GM21381 (cell line): ENCODE measurements at regions not wholly inside any gene's neighbourhood (a gene's known extent, or its start where the extent isn't known, plus 50 kb on each side); places are given as distances from the start of the nearest gene placed in this dataset.
"Not testable (repeated sequence)": the region's sequence is repeated elsewhere in the genome, so short reads cannot be mapped to it uniquely, and the experiment has no call there.

ENCODE experiments used
- ATAC-seq: cut with Tn5 transposase; IDR thresholded peaks from one replicate; pipeline ENCODE4 v1.9.1; 2021; ENCODE audit warnings: mild to moderate bottlenecking, moderate library complexity; ENCODE audit not compliant: unreplicated experiment

DNA sequence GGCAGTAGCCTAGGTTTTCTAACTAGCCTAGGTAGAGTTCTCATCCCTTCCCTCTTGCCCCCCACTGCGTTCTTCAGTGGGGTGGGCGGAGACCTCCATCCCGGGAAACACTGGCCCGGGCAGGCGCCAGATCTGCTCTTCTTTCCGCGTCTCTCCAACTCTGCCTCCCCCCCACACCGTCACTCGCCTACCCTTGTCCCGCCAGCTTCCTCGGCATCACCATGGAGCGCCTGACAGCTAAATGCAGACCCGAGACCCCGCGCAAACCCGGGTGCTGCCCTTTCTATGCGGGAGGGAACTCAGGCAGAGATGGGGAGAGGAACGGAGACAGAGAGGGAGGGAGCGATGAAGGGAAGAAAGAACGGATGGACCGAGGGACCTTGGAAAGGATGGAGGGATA, 1494.8 kb upstream of the DEFB115 start:
- ATAC-seq, result no peak

DNA sequence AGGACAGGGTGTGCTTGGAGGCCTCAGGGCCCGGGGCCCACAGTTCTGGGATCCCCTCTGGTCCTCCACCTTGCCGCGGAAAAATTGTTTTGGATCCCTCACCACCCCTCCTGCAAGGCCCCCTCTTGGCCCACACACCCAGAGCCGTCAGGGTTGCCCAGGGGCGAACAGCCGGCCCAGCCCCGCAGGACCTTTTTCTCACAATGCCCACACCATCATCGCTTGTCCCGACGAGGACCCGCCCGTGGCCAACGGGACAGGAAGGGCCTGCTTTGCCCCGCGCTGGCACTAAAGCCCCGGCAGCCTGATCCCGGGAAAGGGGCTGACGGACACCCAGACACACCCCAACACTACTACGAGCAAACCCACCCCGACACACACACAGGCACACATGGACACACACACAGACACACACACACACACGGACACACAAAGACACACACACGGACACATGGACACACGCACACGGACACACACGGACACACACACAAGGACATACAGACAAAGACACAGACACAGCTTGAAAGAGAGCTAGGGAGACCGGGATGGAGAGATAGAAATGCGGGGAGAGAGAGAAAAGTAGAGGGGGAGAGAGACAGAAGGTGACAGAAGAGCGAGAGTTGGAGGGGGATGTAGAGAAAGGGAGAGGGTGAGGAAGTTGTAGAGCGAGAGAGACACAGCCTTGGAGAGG, 1493.5 kb upstream of the DEFB115 start:
- no peak for ATAC-seq

GRCh38 chr20:29764922-29765610, 1492.4 kb upstream of the DEFB115 start:
- ATAC-seq, result not testable (repeated sequence)

DNA sequence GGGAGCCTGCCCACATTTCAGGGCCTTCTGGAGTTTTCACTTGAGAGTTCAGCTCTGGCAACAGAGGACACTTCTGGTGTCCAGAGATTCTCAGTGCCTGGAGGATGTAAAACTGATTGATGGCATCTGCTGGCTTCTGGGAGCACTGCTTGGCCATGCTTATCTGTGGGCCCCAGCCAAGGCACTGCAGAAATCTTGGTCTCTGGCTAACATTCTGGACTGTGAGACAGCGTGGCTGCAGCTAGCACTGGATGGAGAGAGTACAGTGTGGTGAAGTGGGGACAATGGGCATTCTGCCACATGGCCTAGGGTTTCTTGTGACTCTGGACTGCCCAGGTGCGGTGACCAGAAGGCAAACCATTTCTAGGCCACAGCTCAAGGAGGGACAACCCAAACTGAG, 1479.4 kb upstream of the DEFB115 start:
- ATAC-seq, result not testable (repeated sequence)

GRCh38 chr20:29781217-29781616, 1476.2 kb upstream of the DEFB115 start:
- not testable (repeated sequence) for ATAC-seq

DNA sequence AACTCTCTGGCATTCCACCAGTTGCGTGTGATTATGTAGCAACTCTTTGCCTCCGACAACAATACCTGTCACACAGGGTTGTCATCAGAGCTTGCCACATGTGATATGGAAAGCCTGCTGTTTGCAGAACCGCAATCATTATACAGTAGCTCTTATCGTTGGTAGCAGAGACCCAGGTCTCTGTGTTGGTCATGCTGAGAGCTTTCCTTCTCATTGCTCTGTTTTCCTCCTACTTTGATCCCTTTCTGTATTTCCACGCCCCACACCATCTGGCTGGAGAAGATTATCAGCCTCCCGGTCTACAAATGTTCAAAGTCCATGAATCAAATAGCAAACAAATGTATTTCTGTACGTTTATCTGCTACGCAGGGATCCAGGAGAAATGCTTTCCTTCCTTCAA, 1475.6 kb upstream of the DEFB115 start:
- not testable (repeated sequence) for ATAC-seq

GRCh38 chr20:29787456-29787855, 1470.0 kb upstream of the DEFB115 start:
- ATAC-seq, result not testable (repeated sequence)

DNA sequence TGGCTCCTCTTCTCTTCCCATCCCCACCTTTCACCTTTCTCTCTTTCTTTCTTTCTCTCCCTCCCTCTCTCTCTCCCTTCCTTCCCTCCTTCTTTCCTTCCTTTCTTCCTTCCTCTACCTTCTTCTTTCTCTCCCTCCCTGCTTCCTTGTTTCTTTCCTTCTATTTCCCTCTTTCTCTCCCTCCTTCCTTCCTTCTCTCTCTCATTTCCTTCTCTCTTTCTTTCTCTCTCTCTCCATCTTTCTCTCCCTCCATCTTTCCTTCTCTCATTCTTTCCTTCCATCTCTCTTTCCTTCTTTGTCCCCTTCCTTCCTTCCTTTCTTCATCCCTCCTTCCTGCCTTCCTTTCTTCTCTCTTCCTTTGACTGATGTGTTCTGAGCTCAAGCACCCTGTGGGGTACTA, 1467.0 kb upstream of the DEFB115 start:
- no peak for ATAC-seq

DNA sequence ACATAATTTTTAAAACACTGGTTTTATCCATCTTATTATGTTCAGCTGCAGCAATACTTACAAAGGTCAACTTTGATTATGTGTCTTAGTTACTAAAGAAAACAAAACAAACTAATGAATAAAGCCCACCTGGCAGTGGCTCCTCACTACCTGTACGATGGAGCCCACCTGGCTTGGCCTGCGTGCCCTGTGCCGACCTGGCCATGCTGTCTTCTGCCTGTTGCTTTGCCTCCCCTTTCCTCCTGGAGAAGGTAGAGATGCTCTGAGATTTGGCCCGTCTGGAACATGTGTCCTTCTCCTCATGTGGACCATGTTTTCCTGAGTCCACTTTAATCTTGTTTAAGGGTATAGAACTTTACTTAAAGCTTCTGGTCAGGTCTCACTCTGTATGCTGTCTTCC, 1426.0 kb upstream of the DEFB115 start:
- ATAC-seq, result not testable (repeated sequence)

DNA sequence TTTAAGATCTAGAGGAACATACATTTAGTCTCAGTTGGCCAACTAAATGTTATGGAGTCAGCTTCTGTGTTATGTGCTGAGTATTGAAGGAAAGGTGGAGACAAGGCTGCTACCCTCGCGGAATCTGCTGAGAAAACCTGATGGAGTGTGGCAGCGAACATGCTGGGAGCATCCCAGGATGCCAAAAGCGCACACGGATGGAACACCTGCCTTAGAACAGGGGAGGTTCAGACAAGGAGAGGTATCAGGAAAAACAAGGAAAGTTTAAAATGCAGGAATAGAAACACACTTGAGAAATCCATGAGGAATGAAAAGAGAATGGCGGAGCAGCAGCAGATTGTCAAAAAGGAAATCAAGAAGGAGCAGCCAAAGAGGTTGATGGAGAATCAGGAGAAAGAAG, 1389.5 kb upstream of the DEFB115 start:
- ATAC-seq, result not testable (repeated sequence)

- not testable (repeated sequence) for ATAC-seq
These were observed 1388.8 kb upstream of the DEFB115 start for GRCh38 chr20:29868688-29869087.

- not testable (repeated sequence) for ATAC-seq
These were observed 1385.6 kb upstream of the DEFB115 start for GRCh38 chr20:29871816-29872215.

- ATAC-seq, result no peak
These were observed 1383.5 kb upstream of the DEFB115 start for GRCh38 chr20:29873946-29874345.

GRCh38 chr20:29874476-29875202, 1382.8 kb upstream of the DEFB115 start:
- no peak for ATAC-seq

DNA sequence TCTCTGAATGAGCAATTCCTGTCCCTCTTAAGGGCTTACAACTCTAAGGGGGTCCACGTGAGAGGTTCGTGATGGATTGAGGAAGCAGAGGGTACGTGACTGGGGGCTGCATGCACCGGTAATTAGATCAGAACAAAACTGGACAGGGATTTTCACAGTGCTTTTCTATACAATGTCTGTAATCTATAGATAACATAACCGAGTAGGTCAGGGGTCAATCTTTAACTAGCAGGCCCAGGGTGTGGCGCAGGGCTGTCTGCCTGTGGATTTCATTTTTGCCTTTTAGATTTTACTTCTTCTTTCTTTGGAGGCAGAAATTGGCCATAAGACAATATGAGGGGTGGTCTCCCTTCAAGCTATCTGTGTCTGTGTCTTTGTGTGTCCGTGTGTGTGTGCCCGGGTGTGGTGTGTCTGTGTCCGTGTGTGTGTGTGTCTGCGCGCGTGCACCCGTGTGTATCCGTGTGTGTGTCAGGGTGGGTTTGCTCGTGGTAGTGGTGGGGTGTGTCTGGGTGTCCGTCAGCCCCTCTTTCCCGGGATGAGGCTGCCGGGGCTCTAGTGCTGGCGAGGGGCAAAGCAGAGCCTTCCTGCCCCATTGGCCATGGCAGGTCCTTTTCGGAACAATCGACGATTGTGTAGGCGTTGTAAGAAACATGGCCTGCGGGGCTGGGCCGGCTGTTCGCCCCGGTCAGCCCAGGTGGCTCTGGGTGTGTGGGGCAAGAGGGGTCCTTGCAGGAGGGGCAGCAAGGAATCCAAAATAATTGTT, 1382.0 kb upstream of the DEFB115 start:
- ATAC-seq, result not testable (repeated sequence)

DNA sequence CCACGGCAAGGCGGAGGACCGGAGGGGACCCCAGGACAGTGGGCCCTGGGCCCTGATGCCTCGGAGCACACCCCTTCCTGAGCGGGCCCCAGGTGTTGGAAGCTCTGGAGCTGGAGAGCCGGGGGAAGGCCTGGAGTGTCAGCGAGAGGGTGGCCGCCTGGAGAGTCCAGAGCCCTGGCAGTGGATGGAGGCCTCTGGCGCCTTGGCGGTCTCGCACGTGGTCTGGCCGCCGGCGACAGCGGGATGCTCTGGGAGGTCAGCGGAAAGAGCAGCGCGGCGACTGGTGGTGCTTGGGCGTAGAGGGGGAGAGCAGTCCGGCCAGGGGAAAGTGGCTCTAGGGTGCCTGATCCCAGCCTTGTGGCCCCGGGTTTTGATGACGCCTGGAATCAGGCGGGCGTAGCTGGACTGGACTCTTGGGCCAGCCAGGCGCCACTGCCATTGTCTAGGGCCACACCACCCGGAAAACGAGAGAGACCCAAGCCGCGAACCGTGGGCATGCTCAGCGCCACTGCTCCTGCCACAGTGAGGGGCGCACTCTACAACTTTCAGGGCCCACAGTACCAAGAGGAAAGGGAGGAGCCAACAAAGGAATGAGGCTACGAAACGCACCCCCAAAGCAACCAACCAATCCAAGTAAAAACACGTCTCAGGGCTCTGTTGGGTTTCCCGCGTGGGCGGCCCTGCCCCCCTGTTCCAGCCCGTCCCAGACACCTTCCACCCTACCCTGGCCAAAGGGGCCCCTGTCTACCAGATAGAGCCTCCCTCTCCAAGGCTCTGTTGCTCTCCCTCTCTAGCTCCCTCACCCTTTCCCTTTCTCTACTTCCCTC, 1381.2 kb upstream of the DEFB115 start:
- ATAC-seq, result not testable (repeated sequence)

GRCh38 chr20:29876911-29877285, 1380.6 kb upstream of the DEFB115 start:
- no peak for ATAC-seq

DNA sequence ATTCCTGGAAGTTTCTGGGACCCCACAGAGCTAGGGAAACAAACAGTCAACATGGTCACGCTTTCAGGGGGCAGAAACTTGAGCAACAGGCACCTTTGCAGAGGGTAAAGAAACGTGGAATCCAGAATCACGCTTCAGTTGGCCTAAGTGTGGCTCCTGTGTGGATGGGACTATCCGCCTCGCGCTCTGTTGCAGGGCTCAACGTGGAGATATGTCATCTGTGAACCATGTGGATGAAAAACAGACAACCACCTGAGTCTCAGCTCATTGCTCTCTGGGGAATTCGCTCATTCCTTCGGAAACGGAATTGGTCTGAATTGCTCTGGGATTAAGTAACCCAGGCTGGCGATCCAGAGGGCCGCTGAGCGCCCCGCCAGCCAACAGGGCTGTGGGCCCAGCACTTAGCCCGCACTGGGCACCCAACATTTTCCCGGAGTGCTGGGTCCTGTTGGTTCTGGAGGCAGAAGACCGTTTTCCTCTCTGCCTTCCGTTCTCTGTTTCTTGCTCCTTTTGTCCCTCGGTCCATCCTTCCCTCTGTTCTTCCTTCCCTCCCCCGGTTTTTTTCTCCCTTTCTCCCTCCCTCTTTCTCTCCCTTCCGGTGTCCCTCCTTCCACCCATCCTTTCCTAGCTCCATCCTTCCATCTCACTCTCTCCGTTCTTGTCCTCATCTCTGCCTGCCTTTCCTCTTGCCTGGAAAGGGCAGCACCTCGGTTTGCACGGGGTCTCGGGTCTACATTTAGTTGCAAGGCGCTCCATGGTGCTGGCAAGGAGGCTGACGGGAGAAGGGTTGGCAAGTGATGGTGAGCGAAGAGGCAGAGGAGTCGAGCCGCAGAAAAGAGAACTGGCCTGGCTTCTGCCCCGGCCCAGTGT, 1379.8 kb upstream of the DEFB115 start:
- ATAC-seq, result not testable (repeated sequence)

DNA sequence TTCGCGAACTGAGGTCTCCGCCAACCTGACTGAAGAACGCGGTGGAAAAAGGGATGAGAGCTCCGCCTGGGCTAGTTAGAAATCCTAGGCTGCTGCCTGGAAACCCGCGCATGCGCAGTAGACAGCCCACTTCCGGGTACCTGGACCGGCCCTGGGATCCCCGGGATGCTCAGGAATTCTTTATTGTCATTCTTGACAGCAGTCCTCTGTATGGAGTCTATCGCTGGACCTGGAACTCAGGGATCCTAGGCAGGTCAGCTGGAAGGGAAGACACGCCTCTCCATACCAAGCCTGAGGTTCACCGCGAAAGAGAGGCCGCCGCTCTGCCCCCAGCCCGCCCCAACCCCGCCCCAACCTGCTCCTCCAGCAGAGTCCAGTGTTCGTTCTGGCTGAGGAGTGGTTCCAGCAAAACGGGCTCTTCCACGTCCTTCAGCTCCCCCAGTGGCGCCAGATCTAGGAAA, 1379.2 kb upstream of the DEFB115 start:
- ATAC-seq, result peak; percentile 56
